GM20000 (cell line): ENCODE measurements at regions not wholly inside any gene's neighbourhood (a gene's known extent, or its start where the extent isn't known, plus 50 kb on each side); places are given as distances from the start of the nearest gene placed in this dataset.

Experiments used
- DNase-seq: peaks from one replicate; pipeline ENCODE4 v3.0.0; 2012; ENCODE audit warnings: low spot score
- CTCF ChIP-seq: IDR thresholded peaks from 2 replicates; pipeline ENCODE4 v1.5.1; 2012; ENCODE audit warnings: mild to moderate bottlenecking, control low read depth; ENCODE audit errors: extremely low read depth, missing control alignments

- no peak for DNase-seq
- no peak for TF ChIP-seq CTCF
These were observed 601.2 kb upstream of the TYRP1 start for GRCh38 chr9:12091865-12092527.

- no peak for TF ChIP-seq CTCF
- DNase-seq: no peak
These were observed 599.1 kb upstream of the TYRP1 start for GRCh38 chr9:12094046-12094445.

- DNase-seq: no peak
- TF ChIP-seq CTCF: no peak
These were observed 597.3 kb upstream of the TYRP1 start for GRCh38 chr9:12095931-12096330.

- no peak for DNase-seq
These were observed 559.8 kb upstream of the TYRP1 start for GRCh38 chr9:12133416-12133815.

GRCh38 chr9:12141422-12141821, 551.8 kb upstream of the TYRP1 start:
- no peak for DNase-seq
- TF ChIP-seq CTCF: no peak

More at GRCh38 chr9:12133416-12133815, 559.8 kb upstream of the TYRP1 start:
- TF ChIP-seq CTCF: no peak

GRCh38 chr9:12155401-12156134, 537.6 kb upstream of the TYRP1 start:
- no peak for DNase-seq
- TF ChIP-seq CTCF: no peak

- no peak for TF ChIP-seq CTCF
- no peak for DNase-seq
These were observed 530.9 kb upstream of the TYRP1 start for GRCh38 chr9:12162181-12162815.
